Retinal pigment epithelial cell (primary cell): ENCODE measurements at regions not wholly inside any gene's neighbourhood (a gene's known extent, or its start where the extent isn't known, plus 50 kb on each side); places are given as distances from the start of the nearest gene placed in this dataset.

Experiments
- DNase-seq: peaks from one replicate; pipeline ENCODE4 v3.0.0-alpha.2; 2010; ENCODE audit warnings: low read depth
- H3K4me3 ChIP-seq: 2 replicates; pipeline ENCODE4 v1.5.1; 2011; ENCODE audit warnings: mild to moderate bottlenecking, low read length, control low read depth, moderate library complexity
- TF ChIP-seq, protein P1 (sequence below): conservative IDR thresholded peaks from 2 replicates; pipeline ENCODE4 v1.5.1; 2011; ENCODE audit warnings: low read depth, low read length, control low read depth, inconsistent platforms

DNA sequence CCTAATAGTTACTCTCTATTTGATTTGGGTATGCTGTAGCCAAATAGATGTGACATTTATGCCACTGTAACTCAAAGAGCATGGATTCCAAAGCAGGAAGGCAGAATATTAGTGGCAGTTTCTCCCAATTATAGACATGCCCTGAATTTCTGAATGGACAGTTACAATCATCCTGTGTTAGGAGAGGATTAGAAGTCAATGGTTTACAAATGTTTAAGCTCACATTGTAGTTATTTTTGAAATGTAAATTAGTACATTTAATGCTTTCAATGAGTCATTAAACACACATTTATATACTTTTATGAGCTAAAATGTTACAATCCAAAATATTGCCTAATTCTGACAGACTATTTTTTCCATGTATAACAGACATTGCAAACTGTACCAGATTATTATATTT, 62.3 kb upstream of the CDH18 start:
- no peak overlapping the region for H3K4me3 ChIP-seq
- TF ChIP-seq, protein P1, sequence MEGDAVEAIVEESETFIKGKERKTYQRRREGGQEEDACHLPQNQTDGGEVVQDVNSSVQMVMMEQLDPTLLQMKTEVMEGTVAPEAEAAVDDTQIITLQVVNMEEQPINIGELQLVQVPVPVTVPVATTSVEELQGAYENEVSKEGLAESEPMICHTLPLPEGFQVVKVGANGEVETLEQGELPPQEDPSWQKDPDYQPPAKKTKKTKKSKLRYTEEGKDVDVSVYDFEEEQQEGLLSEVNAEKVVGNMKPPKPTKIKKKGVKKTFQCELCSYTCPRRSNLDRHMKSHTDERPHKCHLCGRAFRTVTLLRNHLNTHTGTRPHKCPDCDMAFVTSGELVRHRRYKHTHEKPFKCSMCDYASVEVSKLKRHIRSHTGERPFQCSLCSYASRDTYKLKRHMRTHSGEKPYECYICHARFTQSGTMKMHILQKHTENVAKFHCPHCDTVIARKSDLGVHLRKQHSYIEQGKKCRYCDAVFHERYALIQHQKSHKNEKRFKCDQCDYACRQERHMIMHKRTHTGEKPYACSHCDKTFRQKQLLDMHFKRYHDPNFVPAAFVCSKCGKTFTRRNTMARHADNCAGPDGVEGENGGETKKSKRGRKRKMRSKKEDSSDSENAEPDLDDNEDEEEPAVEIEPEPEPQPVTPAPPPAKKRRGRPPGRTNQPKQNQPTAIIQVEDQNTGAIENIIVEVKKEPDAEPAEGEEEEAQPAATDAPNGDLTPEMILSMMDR, result no peak
- DNase-seq, result no peak

DNA sequence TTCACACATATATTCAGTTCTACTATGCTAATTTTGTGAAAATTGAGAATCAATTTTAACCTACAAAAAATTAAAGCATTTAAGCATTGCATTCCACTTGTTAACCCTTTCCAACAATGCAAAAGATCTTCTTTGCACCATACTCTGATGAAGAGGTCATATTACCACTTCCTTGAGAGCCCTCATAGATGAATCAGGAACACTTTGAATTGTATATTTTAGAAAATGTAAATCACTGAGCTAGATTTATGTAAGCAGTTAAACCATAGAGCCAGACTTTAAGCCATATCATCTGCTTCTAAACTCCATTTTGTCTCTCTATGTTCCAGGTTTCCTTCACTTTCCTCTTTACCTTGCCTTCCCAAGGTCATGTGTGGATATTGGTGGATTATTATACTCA, 56.5 kb upstream of the CDH18 start:
- no peak for DNase-seq
- H3K4me3 ChIP-seq, result no peak overlapping the region
- TF ChIP-seq, protein P1, result no peak

DNA sequence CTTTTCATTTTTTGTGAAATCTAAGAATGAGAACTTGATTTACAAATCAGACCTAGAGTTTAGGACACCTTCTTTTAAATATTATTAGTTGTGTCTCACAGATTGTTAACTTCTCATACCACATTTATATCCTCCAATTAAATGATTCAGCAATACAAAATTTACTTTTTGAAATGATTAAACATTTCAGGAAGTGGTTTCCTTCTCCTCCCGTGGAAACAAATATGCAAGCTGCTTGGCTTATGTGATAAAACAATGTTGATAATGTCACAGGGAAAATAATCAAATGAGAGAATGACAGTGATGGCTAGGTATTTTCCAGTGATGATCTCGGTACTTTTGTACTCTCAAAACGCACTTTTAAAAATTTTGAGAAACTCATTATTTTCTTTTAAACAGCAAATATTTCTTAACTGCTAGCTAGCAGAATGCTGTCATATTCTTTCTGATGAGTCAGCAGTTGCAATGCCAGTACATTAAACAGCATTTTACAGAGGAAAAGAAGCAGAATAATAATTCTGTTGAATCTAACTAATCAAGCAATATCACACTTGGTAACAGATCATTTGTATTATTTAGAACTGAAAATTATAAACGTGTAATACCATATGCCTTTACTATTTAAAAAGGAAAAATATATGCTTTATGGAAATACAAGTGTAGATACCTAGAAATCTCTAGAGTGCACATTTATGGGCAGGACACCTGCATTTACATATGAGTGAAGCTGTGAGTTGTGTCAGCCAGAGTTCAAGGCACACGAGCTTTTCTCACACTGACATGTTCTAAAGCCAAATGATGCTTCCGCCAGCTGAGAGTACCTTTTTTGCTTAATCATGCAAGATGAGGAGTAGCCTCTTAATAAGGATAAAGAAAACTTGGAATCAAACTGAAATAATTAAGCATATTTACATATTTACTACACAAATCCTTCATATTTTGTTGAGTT, 53.6 kb upstream of the CDH18 start:
- DNase-seq, result no peak
- TF ChIP-seq, protein P1, result no peak
- H3K4me3 ChIP-seq, result no peak overlapping the region

DNA sequence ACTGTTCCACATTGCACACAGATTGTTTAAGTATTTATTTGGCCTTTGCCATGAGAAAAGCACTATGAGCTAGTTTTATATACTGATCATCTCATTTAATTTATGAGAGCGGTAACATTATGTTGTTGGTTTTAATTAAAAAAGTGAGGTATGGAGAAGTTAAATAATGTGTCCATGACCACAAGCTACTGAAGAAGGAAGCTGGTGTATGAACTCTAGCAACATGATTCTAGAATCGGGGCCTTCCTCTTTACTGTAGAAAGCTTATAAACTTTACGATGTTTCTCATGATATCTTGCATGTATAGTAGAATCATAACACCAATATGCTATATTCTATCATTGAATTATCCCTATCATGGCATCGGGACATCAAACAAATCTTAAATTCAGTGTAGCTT, 52.9 kb upstream of the CDH18 start:
- no peak overlapping the region for H3K4me3 ChIP-seq
- TF ChIP-seq, protein P1, result no peak
- no peak for DNase-seq
